H1 (cell line): ENCODE measurements at regions not wholly inside any gene's neighbourhood (a gene's known extent, or its start where the extent isn't known, plus 50 kb on each side); places are given as distances from the start of the nearest gene placed in this dataset.

Experiments
- EZH2 ChIP-seq: fragments of 200-600 bp; sonication (generic); IDR thresholded peaks from 2 replicates; pipeline ENCODE4 v1.7.1; 2012; ENCODE audit warnings: low read depth, mild to moderate bottlenecking, moderate library complexity, low read length, inconsistent platforms; ENCODE audit not compliant: severe bottlenecking
- FOSL1 ChIP-seq: IDR thresholded peaks from 2 replicates; pipeline ENCODE4 v1.6.1; 2011; ENCODE audit warnings: mild to moderate bottlenecking, low read depth, low read length, moderate library complexity; ENCODE audit not compliant: insufficient read depth
- HDAC6 ChIP-seq: IDR thresholded peaks from one replicate; pipeline ENCODE4 v1.7.1; 2012; ENCODE audit warnings: low read depth, mild to moderate bottlenecking, inconsistent platforms, low read length, moderate library complexity
- RBBP5 ChIP-seq: IDR thresholded peaks from 2 replicates; pipeline ENCODE4 v1.7.1; 2012; ENCODE audit warnings: low read depth, mild to moderate bottlenecking, inconsistent platforms, low read length, moderate library complexity, borderline replicate concordance

DNA sequence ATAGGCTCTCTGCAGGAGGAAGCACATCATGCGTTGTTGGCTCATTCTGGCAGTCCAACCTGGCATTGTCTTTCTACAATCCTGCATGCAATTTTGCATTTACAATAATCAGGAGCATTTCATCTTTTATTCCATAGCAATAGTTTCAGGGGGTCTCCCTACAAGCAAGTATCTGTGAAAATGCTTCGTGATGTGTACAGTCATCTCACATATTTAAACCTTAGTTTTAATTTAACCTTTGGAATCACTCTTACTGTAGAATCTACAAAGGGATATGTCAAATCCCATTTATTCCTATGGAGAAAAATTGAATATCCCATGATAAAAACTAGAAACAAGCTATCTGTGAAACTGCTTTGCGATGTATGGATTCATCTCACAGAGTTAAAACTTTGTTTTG is 112.0 kb upstream of the WSB1 start (continued):
- TF ChIP-seq FOSL1 (no peak), RBBP5 (no peak), EZH2 (no peak), HDAC6 (no peak)
